ENCODE measurements at regions not wholly inside any gene's neighbourhood (a gene's known extent, or its start where the extent isn't known, plus 50 kb on each side); places are given as distances from the start of the nearest gene placed in this dataset.

GRCh38 chr12:88953029-88953586, 372.8 kb upstream of the KITLG start:
- TF ChIP-seq ZNF274 (IDR thresholded peaks at IDR 0.05; ENCODE audit: low read depth, low read length) (no peak), SUZ12 (IDR thresholded peaks at IDR 0.05; ENCODE audit: extremely low read depth, insufficient read depth, insufficient read length) (no peak), YY1 (IDR thresholded peaks at IDR 0.05; ENCODE audit: insufficient read depth, insufficient read length) (no peak)
